Mesenteric fat pad (tissue), 1 donor: ENCODE measurements at regions not wholly inside any gene's neighbourhood (a gene's known extent, or its start where the extent isn't known, plus 50 kb on each side); places are given as distances from the start of the nearest gene placed in this dataset.
"Not testable (repeated sequence)": the region's sequence is repeated elsewhere in the genome, so short reads cannot be mapped to it uniquely, and the experiment has no call there.

Experiments
- DNase-seq: peaks from one replicate; pipeline ENCODE4 v3.0.0-alpha.2; 2020; ENCODE audit warnings: low spot score
- donor health status: DM: yes; HTN: yes; CAD: no.

DNA sequence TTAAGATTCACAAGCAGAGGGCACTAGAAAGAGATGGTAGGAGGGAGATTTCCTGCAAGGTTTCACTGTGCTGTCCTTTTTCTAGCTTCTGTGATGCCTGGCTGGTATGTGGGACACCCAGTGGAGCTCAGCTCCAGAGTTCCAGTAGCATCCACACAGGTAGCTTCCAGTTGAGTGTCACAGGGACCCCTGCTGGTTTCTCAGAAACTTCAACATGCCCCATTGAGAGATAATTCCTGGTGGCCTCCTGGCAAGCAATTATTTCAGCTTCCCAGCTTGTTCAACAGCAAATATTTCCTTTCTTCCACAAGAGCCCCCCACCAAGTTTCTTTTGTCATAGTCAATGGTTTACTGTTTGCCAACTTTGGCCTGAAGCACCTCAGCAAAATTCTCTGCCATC, 858.7 kb downstream of the REEP3 start:
- no peak for DNase-seq

DNA sequence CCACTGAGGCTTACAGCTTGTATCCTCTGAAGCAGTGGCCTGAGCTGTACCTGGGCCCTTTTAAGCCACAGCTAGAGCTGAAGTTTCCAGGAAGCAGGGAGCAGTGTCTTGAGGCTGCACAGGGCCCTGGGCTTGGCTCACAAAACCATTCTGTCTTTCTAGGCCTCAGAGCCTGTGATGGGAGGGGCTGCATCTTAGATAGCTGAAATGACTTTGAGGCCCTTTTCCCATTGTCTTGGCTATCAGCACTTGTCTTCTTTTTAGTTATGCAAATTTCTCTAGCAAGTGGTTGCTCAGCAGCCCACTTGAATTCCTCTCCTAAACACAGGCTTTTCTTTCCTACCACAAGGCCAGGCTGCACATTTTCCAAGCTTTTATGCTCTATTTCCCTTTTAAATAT, 864.2 kb downstream of the REEP3 start:
- no peak for DNase-seq

DNA sequence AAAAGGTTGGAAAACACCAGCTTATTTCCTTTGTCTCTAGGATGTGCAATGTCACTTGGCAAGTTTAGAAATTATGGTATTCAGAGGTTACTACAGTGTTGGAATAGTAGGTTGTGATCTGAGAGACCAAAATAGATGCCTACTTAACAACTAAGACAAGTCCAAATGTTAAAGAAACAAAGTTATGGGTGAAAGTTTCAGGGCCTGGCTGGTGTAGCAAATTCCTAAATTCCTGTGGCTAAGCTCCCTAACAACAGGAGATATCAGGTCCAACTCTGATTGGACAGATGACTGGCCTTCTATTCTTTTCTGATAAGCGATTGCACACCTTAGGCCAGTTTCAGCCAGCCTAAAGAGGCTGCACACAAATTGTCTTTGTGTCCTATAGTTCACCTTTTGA, 873.5 kb downstream of the REEP3 start:
- DNase-seq = no peak

DNA sequence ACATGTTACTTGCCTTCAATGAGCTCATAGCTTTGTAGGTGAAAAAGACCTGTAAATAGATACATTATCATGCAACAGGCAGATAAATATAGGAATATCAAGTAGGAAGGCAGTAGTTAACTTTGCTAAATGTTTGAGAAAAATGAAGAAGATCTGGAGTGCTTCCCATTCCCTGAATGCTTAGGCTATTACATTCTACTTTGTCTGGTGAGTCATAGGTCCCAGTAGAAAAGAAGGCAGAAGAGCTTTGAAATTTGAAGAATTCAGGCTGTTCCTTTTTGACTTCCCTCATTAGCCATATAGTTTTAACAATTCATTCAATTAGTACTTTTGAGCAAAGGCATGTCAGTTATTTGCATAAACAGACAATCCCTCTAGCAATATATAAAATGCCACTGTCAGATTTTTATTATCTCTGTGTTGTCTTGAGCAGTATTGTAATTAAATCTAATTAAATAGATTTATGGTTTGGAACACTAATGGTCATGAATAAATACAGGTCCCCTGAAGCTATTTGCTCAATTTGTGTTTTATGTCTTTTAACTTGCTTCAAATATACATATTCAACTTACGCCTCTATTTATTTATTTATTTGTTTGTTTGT, 875.0 kb downstream of the REEP3 start:
- no peak for DNase-seq

DNA sequence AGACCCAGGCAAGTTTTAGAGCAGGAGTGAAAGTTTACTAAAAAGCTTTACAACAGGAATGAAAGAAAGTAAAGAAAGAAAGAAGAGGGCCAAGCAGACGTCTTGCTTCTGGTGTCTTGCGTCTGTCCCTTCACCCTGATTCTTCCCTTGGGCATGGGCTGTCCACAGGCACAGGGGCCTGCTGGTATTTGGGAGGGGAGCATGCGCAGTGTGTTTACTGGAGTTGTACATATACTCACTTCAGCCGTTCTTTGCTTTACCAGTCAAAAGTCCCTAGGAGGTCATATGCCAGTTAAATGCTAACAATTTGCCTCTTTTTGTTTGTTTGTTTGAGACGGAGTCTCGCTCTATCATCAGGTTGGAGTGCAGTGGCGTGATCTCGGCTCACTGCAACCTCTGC, 875.9 kb downstream of the REEP3 start:
- DNase-seq = no peak

DNA sequence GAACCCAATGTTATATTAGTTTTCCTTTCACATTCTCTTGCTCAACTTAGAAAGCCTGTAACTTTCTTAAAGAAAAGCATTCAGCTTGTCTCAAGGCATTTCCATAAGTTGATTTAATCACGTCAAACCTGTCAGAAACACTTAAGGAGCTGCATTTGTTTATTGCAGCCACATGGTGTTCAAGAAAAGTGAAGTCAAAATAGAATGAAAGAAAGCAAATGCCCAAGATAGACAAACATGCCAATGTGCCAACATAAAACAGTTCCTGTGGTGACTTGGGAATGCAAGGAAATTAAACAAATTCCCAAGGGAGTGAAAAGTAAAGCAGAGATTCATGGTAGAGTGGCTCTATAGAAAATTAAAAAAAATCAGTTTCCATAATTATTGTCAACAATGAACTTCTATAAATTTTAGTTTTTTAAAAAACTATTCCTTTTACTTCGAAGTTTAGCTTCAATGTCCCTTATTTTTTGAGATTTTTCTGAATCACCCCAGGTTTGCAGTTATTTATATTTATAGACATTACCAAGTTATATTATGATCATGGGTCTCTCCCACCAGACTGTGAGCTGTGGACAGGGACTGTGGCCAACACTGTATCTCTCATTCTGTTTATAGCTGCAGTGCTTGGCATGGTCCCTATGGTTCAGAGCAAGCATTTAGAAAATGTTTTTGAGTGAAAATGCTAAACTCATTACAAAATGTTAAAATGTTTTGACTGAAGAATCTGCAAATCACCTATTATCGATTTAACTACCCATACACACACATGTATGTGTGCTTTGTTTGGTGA, 887.4 kb downstream of the REEP3 start:
- no peak for DNase-seq

DNA sequence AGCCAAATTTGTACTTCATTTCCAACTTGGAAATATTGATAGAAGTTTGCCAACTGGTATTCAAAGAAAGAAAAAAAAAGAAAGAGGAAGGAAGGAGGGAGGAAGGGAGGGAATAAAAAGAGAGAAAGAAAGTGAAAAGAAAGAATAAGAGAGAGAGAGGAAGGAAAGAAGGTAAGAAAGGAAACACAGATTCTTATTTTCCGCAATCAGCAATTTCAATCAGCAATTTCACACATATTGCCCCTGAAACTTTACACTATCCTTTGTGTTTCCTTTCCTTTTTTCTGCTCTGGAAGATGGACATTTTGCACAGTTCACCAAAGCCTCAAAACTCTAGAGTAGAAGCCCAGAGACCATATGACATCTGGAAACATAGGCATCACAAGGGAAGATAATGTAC, 888.1 kb downstream of the REEP3 start:
- no peak for DNase-seq

DNA sequence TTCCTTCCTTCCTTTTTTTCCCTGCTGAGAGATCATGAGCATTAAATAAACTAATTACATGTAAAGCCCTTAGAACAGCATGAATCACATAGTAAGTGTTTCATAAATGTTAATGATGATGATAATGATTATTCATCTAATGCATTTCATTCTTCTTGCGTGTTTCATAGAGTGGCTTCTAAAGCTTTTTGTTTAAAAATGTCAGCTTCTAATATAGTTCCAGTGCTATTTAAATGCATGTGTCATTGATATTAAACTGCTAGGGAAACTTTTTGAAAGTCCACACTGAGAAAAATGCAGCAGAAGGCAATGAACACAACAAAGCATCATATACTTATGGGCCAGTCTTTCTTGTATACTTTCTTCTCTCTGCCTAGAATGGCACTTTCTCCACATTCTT, 894.8 kb downstream of the REEP3 start:
- no peak for DNase-seq

DNA sequence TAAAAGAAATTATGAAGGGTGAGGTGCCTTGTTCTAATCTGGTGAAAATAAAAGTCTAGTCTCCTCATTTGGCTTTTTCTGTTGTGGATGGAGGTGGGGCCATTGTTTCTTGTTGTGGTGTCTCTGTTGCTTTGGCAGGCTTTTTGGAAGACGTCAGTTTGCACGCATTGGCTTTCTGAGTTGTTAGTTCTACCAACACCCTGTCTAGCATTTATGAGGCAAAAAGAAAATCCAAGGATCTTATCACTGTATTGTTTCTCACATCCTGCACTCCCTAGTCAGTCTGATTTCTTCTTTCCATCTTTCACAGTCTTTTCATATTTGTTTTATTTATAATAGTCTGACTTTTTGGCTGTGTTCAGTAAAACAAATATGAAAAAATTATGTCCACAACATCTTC, 898.3 kb downstream of the REEP3 start:
- DNase-seq = no peak

DNA sequence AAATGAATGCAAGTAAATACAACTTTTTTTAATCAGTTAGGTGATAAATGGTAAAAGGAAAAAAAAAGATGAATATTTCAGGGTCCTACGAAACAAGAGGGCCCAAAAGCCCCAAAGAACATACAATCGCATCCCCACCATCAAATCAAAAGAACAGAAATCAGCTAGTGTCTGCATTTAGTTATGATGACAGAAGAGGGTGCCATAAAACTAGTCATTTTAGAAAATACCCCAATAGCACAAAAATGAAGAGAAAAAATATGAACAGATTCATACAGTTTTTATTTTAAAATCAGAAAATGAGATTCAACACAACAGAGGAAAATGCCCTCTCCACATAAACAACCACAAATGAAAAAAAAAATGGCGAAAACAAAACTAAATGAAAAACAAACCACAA, 905.5 kb downstream of the REEP3 start:
- no peak for DNase-seq

DNA sequence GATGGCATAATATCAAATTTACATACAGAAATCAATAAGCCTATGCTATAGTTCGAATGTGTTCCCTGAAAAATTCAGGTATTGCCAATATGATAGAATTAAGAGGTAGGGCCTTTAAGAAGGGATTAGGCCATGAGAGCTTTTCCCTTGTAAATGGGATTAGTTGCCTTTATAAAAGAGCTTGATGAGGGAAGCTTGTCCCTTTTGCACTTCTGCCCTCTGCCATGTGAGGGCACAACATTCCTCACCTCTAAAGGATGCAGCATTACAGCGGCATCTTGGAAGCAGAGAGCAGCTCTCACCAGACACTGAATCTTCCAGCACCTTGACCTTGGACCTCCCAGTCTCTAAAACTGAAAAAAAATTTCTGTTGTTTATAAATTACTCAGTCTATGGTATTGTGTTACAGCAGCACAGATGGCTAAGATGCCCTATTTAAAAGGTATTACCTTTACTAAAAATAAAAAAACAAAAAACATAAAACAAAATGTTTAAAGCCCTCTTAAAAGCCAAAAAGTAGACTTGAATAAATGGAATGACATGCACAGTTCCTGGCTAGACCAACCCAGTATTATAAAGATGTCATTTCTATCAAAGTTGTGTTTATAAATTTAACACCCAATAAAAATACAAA, 909.6 kb downstream of the REEP3 start:
- DNase-seq = no peak

DNA sequence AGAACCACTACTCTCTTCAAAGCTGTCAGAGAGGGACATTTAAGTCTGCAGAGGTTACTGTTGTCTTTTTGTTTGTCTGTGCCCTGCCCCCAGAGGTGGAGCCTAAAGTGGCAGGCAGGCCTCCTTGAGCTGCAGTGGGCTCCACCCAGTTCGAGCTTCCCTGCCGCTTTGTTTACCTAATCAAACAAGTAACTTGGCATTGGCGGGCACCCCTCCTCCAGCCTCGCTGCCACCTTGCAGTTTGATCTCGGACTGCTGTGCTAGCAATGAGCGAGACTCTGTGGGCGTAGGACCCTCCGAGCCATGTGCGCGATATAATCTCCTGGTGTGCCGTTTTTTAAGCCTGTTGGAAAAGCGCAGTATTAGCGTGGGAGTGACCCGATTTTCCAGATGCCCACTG, 920.7 kb downstream of the REEP3 start:
- DNase-seq = not testable (repeated sequence)

DNA sequence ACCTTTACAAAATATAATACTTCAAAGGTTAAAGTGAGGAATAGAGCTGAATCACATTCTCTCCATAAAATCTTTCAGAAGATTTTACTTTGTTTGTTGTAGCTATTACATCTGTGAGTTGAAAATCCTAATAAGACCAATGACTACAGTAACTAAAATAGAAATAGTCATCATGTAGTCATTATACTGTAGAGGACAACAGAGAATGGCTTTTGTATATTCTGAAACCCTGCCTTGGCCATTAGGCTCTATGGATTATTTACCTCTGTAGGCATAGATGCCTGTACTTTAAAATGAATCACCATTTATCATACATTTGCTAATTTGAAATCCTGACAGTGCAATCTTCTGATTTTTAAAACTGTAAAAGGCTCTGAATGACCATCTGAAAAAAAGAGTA, 923.0 kb downstream of the REEP3 start:
- no peak for DNase-seq

DNA sequence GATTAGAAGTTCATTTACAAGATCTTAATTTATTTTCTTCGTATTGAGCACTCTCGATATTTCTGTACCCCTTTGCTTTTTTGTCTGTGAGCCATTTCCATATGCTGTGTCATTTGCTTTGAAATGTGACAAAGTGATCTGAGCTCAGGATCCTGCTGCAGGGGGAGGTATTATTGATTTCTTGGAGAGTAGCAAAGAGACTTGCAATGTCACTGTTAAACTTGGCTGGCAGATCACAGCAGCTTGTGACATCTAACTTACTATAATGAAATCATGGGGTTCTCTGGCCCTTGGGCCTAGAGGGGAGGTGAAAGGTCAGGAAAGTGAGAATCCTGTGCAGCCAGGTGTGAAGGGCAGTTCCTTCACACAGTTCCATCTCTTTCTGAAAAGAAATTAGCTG, 923.4 kb downstream of the REEP3 start:
- DNase-seq = no peak

DNA sequence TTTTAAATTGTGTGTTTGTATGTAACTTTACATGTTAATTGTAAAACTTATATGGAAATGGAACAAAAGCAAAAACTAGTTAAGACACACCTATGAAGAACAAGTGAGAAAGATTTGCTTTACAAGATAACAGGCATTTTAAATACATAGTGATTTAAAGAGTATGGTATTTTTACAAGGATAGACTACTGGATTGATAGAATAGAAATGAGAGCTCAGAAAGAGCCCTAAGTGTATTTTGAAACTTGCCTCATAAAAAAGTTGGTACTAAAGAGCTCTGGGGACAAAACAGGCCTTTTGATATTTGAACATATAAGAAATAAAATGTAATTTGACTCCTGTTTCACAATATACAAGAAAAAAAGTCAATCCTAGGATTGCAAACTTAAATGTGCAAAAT, 928.4 kb downstream of the REEP3 start:
- DNase-seq = no peak

DNA sequence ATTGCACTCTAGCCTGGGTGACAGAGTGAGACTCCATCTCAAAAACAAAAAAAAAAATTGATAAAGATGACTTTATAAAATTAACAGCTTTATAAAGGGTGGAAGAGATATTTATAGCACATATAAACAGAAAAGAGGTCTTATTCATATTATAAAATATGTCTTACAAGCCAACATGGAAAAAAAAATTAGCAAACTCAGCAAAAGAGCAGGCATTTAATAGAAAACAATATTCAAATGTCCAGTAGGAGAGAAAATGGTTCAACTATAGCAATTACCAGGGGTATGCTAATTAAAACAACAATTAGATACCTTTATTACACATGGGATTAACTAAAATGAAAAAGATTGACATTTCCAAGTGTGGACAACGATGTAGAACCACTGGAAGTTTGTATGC, 929.1 kb downstream of the REEP3 start:
- no peak for DNase-seq

DNA sequence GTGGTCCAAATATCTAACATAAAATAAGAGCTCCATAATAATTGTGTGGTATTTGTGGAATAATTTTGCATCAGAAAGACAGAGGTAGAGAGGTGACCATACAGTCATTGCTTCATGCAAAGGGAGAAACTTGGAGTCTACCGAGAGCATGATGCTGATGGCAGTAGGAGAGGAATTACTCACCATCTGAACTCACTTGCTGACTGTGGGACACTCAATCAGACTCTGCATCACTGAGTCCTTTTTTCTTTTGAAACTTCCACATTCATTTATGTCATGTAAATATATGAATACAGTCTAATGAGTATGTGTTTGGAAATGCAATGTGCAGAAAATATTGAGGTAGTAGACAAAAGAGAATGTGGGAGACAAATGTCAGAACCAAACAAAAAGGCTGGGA, 933.8 kb downstream of the REEP3 start:
- DNase-seq = no peak

DNA sequence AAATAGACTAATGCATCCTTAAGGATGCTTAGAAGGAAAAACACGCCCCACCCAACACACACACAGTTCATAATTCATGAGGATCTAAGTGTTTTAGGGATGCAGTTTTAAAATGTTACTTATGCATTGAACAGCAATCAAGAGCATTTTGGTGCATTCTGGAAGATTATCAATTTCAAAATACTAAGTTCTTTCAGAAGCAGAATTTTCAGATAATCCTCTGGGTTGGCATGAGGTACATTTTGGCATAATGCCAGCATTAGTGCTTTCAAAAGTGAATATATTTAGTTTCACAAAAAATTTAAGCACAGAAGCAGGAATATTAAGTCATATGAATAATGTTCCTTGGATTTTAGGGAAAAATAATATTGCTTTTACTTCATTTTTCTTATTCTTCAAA, 937.1 kb downstream of the REEP3 start:
- DNase-seq = no peak

DNA sequence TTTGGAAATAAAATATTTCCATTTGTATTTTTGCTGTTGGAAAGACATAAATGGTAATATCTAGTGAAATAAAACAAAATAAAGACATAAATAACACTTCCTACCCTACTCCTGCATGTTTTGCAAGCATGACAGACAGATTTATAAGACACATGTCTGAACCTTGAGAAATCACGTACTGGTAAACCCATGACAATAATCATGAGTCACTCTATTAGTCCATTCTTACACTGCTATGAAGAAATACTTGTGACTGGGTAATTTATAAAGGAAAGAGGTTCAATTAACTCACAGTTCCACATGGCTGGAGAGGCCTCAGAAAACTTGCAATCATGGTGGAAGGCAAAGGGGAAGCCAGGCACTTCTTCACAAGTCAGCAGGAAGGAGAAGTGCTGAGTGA, 942.2 kb downstream of the REEP3 start:
- DNase-seq = no peak

DNA sequence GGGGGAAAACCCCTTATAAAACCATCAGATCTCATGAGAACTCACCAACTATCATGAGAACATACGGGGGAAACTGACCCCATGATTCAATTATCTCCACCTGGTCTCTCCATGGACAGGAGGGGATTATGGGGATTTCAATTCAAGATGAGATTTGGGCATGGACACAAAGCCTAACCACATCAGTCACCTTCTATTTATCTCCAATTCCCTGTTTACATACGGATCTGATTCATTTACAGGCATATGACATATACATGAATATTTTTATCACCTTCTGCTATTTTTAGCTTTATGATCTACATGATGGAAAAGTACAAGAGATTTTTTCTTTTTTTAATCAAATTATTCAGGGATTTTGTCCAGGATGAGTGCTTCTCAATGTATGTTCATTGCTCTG, 944.5 kb downstream of the REEP3 start:
- no peak for DNase-seq

DNA sequence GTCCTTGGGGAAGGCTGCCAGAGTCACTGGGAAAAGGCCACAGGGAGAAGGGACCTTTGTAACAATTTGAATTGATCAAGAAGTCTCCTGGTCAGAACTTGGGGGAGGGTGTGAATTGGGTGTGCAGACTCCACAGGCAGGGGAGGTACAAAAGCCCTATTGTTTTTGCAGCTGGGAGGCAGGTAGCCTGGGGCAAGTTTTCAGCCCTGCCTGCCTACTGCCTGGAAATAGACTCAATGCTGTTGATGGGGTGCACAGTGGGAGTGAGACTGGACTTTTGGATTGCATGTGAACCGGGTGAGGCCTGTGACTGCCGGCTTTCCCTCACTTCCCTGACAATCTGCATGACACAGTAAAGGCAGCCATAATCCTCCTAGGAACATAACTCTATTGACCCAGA, 947.0 kb downstream of the REEP3 start:
- DNase-seq = no peak

DNA sequence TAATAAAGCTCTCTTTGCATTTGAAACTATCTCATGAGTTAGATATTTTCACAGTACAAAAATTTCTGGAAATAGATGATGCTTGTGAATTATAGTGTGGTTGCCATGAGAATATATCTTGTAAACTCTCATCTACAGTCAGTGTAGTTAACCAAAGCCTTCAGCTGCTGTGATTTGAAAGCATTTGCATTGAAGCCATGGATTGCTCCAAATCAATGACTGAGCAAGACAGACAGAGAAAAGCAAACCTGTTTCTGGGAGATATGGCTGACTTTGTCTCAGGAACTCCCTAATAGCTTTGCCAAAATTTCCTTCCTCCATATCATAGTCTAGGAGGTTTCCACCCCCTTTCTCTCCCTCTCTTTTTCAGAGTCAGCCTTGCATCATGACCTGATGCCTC, 955.3 kb downstream of the REEP3 start:
- DNase-seq = no peak

DNA sequence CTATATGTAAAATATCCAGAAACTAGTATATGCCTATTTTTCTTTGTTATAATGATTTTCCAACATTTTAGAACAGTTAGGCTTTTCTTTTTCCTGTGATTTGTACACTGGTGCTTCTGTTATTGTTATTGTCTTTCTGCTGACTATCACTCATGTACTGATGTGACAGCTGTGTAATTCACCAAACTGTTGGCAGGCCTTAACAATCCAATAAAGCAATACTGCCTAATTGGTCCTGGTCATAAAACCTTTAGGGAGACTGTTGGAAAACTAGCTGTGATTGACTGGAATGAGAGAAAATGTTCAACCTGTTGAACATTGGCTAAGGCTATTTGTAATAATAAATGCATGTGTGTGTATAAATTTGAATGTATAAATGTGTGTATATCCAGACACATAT, 956.6 kb downstream of the REEP3 start:
- DNase-seq = no peak
